ENCODE measurements at regions not wholly inside any gene's neighbourhood (a gene's known extent, or its start where the extent isn't known, plus 50 kb on each side); places are given as distances from the start of the nearest gene placed in this dataset.
A peak's percentile ranks its signal among the peaks of the same experiment; 100 is the strongest.

DNA sequence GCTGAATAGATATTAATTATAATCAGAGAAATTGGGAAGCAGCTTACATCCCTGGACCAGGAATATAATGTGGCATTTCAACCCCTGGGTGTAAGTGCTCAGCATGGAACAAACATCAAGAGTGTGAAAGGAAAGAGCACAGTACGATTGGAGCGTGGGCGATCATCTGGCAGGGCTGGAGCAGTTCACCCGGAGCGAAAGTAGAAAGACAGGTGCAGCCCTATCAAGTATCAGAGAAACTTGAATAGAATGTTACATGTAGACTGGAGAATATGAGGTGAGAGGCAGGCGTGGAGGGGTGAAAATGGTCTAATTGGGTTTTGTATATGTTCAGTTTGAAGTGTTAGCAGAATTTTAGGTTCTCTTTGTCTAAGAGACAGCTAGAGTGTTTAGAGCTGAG, 303.0 kb downstream of the MDFIC start:
- Mint-ChIP-seq H3K27ac (no peak overlapping the region), H3K4me1 (peaks cover 15 to 21% (median 15%) of the 10 kb centered on the region in 3 donors), H3K9me3 (no peaks in the 10 kb centered on the region), H3K4me3 (no peak overlapping the region), H3K27me3 (peaks cover 3 to 8% of the 10 kb centered on the region in 2 donors), H3K36me3 (peaks cover 0 to 9% (median 0%) of the 10 kb centered on the region in 3 donors)
- Histone ChIP-seq H3K4me3 (ENCODE audit: low read length) (no peak overlapping the region), H3K27me3 (ENCODE audit: insufficient read depth, low read length, poor library complexity, severe bottlenecking) (no peaks in the 10 kb centered on the region), H3K27ac (ENCODE audit: low read depth, low read length) (no peak overlapping the region), H3K36me3 (ENCODE audit: insufficient read depth, low read length) (no peaks in the 10 kb centered on the region), H3K9me3 (ENCODE audit: low read length) (no peaks in the 10 kb centered on the region), H3K4me1 (ENCODE audit: insufficient read depth, low read length) (no peaks in the 10 kb centered on the region)
- ChIA-PET POLR2A (no interaction called here), CTCF (no interaction called here)
- no peak for DNase-seq

- no peaks in the 10 kb centered on the region for H3K9me3 ChIP-seq (ENCODE audit: low read length)
- Mint-ChIP-seq H3K36me3 (peaks cover 0 to 9% (median 0%) of the 10 kb centered on the region in 3 donors), H3K4me1 (peaks cover 6 to 12% (median 6%) of the 10 kb centered on the region in 3 donors), H3K27ac (no peak overlapping the region), H3K9me3 (no peaks in the 10 kb centered on the region), H3K4me3 (no peak overlapping the region), H3K27me3 (peaks cover 3 to 8% of the 10 kb centered on the region in 2 donors)
- H3K36me3 ChIP-seq (ENCODE audit: insufficient read depth, low read length): no peaks in the 10 kb centered on the region
- no peak for DNase-seq
- CTCF ChIA-PET: no interaction called here
- POLR2A ChIA-PET: no interaction called here
- H3K4me3 ChIP-seq (ENCODE audit: low read length): no peak overlapping the region
- no peak overlapping the region for H3K27ac ChIP-seq (ENCODE audit: low read depth, low read length)
- no peaks in the 10 kb centered on the region for H3K4me1 ChIP-seq (ENCODE audit: insufficient read depth, low read length)
- H3K27me3 ChIP-seq (ENCODE audit: insufficient read depth, low read length, poor library complexity, severe bottlenecking): no peaks in the 10 kb centered on the region
Observed at GRCh38 chr7:115223959-115224358, 302.1 kb downstream of the MDFIC start.

DNA sequence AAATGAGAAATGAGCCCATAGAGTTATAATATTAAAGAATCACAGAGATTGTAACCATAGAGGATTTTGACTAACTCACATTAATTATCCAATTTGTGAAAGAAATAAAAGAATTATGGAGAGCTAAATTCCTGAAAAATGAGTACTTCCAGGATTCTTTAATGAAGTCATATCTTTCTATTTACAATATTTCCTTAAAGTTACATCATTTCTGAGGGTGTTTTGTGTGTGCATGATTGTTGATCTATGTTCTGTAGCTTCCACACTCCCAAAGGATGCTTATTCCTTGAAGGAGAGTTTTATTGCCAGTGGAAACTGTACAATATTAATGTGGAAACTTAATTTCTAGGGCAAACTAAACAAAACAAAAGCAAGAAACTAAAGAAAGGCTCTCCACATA, 299.6 kb downstream of the MDFIC start:
- H3K4me1 ChIP-seq (ENCODE audit: insufficient read depth, low read length): peaks cover 6% of the 10 kb centered on the region
- H3K27ac Mint-ChIP-seq: no peak overlapping the region
- H3K36me3 ChIP-seq (ENCODE audit: insufficient read depth, low read length): no peaks in the 10 kb centered on the region
- no peak overlapping the region for H3K4me3 Mint-ChIP-seq
- no peak overlapping the region for H3K4me3 ChIP-seq (ENCODE audit: low read length)
- no peaks in the 10 kb centered on the region for H3K9me3 Mint-ChIP-seq
- peaks cover 2 to 8% of the 10 kb centered on the region in 2 donors for H3K27me3 Mint-ChIP-seq
- H3K36me3 Mint-ChIP-seq: peaks cover 0 to 9% (median 0%) of the 10 kb centered on the region in 3 donors
- POLR2A ChIA-PET: no interaction called here
- no peak for DNase-seq
- H3K27ac ChIP-seq (ENCODE audit: low read depth, low read length): no peak overlapping the region
- CTCF ChIA-PET: no interaction called here
- H3K4me1 Mint-ChIP-seq: peaks cover 5 to 11% (median 10%) of the 10 kb centered on the region in 3 donors
- H3K27me3 ChIP-seq (ENCODE audit: insufficient read depth, low read length, poor library complexity, severe bottlenecking): no peaks in the 10 kb centered on the region
- no peaks in the 10 kb centered on the region for H3K9me3 ChIP-seq (ENCODE audit: low read length)

DNA sequence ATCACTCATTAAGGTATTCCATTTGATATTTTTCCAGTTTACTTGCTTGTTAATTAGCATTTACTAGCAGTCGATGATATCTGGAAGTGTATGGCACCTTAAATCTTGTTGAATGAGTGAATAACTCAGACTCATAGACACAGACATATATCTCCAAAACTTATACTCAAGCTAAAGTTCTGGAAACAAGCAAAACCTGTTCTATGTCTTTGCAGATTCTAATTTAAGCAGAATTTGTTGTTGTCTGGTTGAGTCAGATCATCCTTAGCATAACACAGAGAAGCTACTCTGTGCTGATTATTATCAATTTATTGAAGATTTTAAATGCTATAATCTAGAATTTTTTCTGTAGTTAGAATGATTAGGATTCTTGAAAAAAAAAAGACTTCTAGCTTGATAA, 296.2 kb downstream of the MDFIC start:
- Mint-ChIP-seq H3K27ac (no peak overlapping the region), H3K9me3 (no peaks in the 10 kb centered on the region), H3K27me3 (no peaks in the 10 kb centered on the region), H3K36me3 (no peaks in the 10 kb centered on the region), H3K4me1 (peaks cover 5 to 14% (median 13%) of the 10 kb centered on the region in 3 donors), H3K4me3 (no peak overlapping the region)
- no peaks in the 10 kb centered on the region for H3K9me3 ChIP-seq (ENCODE audit: low read length)
- DNase-seq: no peak
- no peaks in the 10 kb centered on the region for H3K36me3 ChIP-seq (ENCODE audit: insufficient read depth, low read length)
- no peak overlapping the region for H3K4me3 ChIP-seq (ENCODE audit: low read length)
- no peaks in the 10 kb centered on the region for H3K27me3 ChIP-seq (ENCODE audit: insufficient read depth, low read length, poor library complexity, severe bottlenecking)
- CTCF ChIA-PET: interaction anchor here (0.8 to 4.1 kb wide), 4 partner anchors 15 to 354 kb away, joined by 3 to 18 read pairs (median 4); no protein-coding TSS in a partner anchor
- H3K4me1 ChIP-seq (ENCODE audit: insufficient read depth, low read length): peaks cover 7% of the 10 kb centered on the region
- no peak overlapping the region for H3K27ac ChIP-seq (ENCODE audit: low read depth, low read length)
- POLR2A ChIA-PET: no interaction called here

GRCh38 chr7:115217373-115217772, 295.5 kb downstream of the MDFIC start:
- no peaks in the 10 kb centered on the region for H3K9me3 Mint-ChIP-seq
- Histone ChIP-seq H3K27me3 (ENCODE audit: insufficient read depth, low read length, poor library complexity, severe bottlenecking) (no peaks in the 10 kb centered on the region), H3K4me3 (ENCODE audit: low read length) (no peak overlapping the region), H3K9me3 (ENCODE audit: low read length) (no peaks in the 10 kb centered on the region), H3K36me3 (ENCODE audit: insufficient read depth, low read length) (no peaks in the 10 kb centered on the region), H3K4me1 (ENCODE audit: insufficient read depth, low read length) (peaks cover 7% of the 10 kb centered on the region), H3K27ac (ENCODE audit: low read depth, low read length) (no peak overlapping the region)
- peaks cover 5 to 14% (median 13%) of the 10 kb centered on the region in 3 donors for H3K4me1 Mint-ChIP-seq
- DNase-seq: no peak
- no peak overlapping the region for H3K27ac Mint-ChIP-seq
- ChIA-PET POLR2A (no interaction called here), CTCF (interaction anchor here (0.8 to 4.1 kb wide), 5 partner anchors 15 to 354 kb away, joined by 3 to 18 read pairs (median 5); no protein-coding TSS in a partner anchor)
- H3K36me3 Mint-ChIP-seq: peaks cover 0 to 5% (median 0%) of the 10 kb centered on the region in 3 donors
- no peak overlapping the region for H3K4me3 Mint-ChIP-seq
- peaks cover 0 to 2% of the 10 kb centered on the region in 2 donors for H3K27me3 Mint-ChIP-seq

- no peak for DNase-seq
- Histone ChIP-seq H3K27me3 (ENCODE audit: insufficient read depth, low read length, poor library complexity, severe bottlenecking) (no peaks in the 10 kb centered on the region), H3K27ac (ENCODE audit: low read depth, low read length) (no peak overlapping the region), H3K9me3 (ENCODE audit: low read length) (no peaks in the 10 kb centered on the region), H3K4me3 (ENCODE audit: low read length) (no peak overlapping the region), H3K4me1 (ENCODE audit: insufficient read depth, low read length) (peaks cover 7% of the 10 kb centered on the region), H3K36me3 (ENCODE audit: insufficient read depth, low read length) (no peaks in the 10 kb centered on the region)
- CTCF ChIA-PET: interaction anchor here (1.2 to 4.1 kb wide), 4 partner anchors 14 to 353 kb away, joined by 3 to 18 read pairs (median 5); no protein-coding TSS in a partner anchor
- no peak overlapping the region for H3K4me3 Mint-ChIP-seq
- H3K36me3 Mint-ChIP-seq: peaks cover 0 to 6% (median 0%) of the 10 kb centered on the region in 3 donors
- H3K4me1 Mint-ChIP-seq: peaks cover 5 to 14% (median 13%) of the 10 kb centered on the region in 3 donors
- peaks cover 0 to 4% of the 10 kb centered on the region in 2 donors for H3K27me3 Mint-ChIP-seq
- H3K9me3 Mint-ChIP-seq: no peaks in the 10 kb centered on the region
- H3K27ac Mint-ChIP-seq: peak overlapping the region in 1 of 8 donors; percentile 5
- POLR2A ChIA-PET: no interaction called here
Observed at GRCh38 chr7:115216652-115217051, 294.8 kb downstream of the MDFIC start.

- H3K9me3 Mint-ChIP-seq: peaks cover 0 to 8% (median 4%) of the 10 kb centered on the region in 5 donors
- Histone ChIP-seq H3K4me1 (ENCODE audit: insufficient read depth, low read length) (no peaks in the 10 kb centered on the region), H3K36me3 (ENCODE audit: insufficient read depth, low read length) (no peaks in the 10 kb centered on the region), H3K27me3 (ENCODE audit: insufficient read depth, low read length, poor library complexity, severe bottlenecking) (no peaks in the 10 kb centered on the region), H3K9me3 (ENCODE audit: low read length) (no peaks in the 10 kb centered on the region), H3K27ac (ENCODE audit: low read depth, low read length) (no peak overlapping the region), H3K4me3 (ENCODE audit: low read length) (no peak overlapping the region)
- peak overlapping the region in 1 of 8 donors; percentile 85 for H3K27ac Mint-ChIP-seq
- no peak for DNase-seq
- H3K4me1 Mint-ChIP-seq: peaks cover 0 to 5% (median under 1%) of the 10 kb centered on the region in 3 donors
- CTCF ChIA-PET: no interaction called here
- H3K36me3 Mint-ChIP-seq: peaks cover 0 to 14% (median 0%) of the 10 kb centered on the region in 3 donors
- peaks cover 0 to 4% of the 10 kb centered on the region in 2 donors for H3K27me3 Mint-ChIP-seq
- H3K4me3 Mint-ChIP-seq: no peak overlapping the region
- POLR2A ChIA-PET: no interaction called here
Observed at GRCh38 chr7:115211171-115211570, 289.3 kb downstream of the MDFIC start.

GRCh38 chr7:115210552-115210951, 288.7 kb downstream of the MDFIC start:
- Histone ChIP-seq H3K27me3 (ENCODE audit: insufficient read depth, low read length, poor library complexity, severe bottlenecking) (no peaks in the 10 kb centered on the region), H3K36me3 (ENCODE audit: insufficient read depth, low read length) (no peaks in the 10 kb centered on the region), H3K4me1 (ENCODE audit: insufficient read depth, low read length) (no peaks in the 10 kb centered on the region), H3K4me3 (ENCODE audit: low read length) (no peak overlapping the region), H3K9me3 (ENCODE audit: low read length) (no peaks in the 10 kb centered on the region), H3K27ac (ENCODE audit: low read depth, low read length) (no peak overlapping the region)
- H3K4me3 Mint-ChIP-seq: no peak overlapping the region
- no peak overlapping the region for H3K27ac Mint-ChIP-seq
- peaks cover 3 to 4% of the 10 kb centered on the region in 2 donors for H3K27me3 Mint-ChIP-seq
- peaks cover 4 to 12% (median 10%) of the 10 kb centered on the region in 5 donors for H3K9me3 Mint-ChIP-seq
- ChIA-PET CTCF (no interaction called here), POLR2A (no interaction called here)
- DNase-seq: no peak
- H3K4me1 Mint-ChIP-seq: peaks cover 0 to 4% (median 0%) of the 10 kb centered on the region in 3 donors
- peaks cover 0 to 19% (median 1%) of the 10 kb centered on the region in 3 donors for H3K36me3 Mint-ChIP-seq

Measured in CD8-positive, alpha-beta memory T cell (primary cell).